Activated naive CD4-positive, alpha-beta T cell treated with anti-CD3 and anti-CD28 coated beads for 36 hours (primary cell): ENCODE measurements at regions not wholly inside any gene's neighbourhood (a gene's known extent, or its start where the extent isn't known, plus 50 kb on each side); places are given as distances from the start of the nearest gene placed in this dataset.

Source experiments
- CTCF ChIA-PET: fragments of 350-600 bp; sonication (Branson Sonifier 250); formaldehyde crosslinking; loops from one replicate; lab custom pipeline; 2021; ENCODE audit warnings: antibody characterized with exemption; lab: Charles Lee
- DNase-seq: peaks from one replicate; pipeline ENCODE4 v3.0.0-alpha.2; 2020
- H3K27ac Mint-ChIP-seq: one replicate; pipeline ENCODE4 v1.8.0; 2021; ENCODE audit warnings: mild to moderate bottlenecking, mixed read lengths
- H3K27me3 Mint-ChIP-seq: one replicate; pipeline ENCODE4 v1.8.0; 2021; ENCODE audit warnings: low read depth, mixed read lengths
- H3K36me3 Mint-ChIP-seq: one replicate; pipeline ENCODE4 v1.8.0; 2021; ENCODE audit warnings: low read depth, mixed read lengths
- H3K4me1 Mint-ChIP-seq: one replicate; pipeline ENCODE4 v1.8.0; 2021; ENCODE audit warnings: low read depth, mixed read lengths
- H3K4me3 Mint-ChIP-seq: one replicate; pipeline ENCODE4 v1.8.0; 2021; ENCODE audit warnings: mild to moderate bottlenecking, moderate library complexity, mixed read lengths
- H3K9me3 Mint-ChIP-seq: one replicate; pipeline ENCODE4 v1.8.0; 2021; ENCODE audit warnings: mixed read lengths
- intact Hi-C: fragments of 100-400 bp; cut with micrococcal nuclease; formaldehyde crosslinking; loops from one replicate; pipeline ENCODE4 v1.15.1; 2023

- Mint-ChIP-seq H3K4me1 (peaks cover 3% of the 10 kb centered on the region), H3K9me3 (no peaks in the 10 kb centered on the region), H3K36me3 (no peaks in the 10 kb centered on the region), H3K27me3 (no peaks in the 10 kb centered on the region), H3K27ac (no peak overlapping the region), H3K4me3 (no peak overlapping the region)
- DNase-seq: no peak
- intact Hi-C loops: loop anchor here (5.0 kb wide), 1 partner anchor 265 kb away; no protein-coding TSS in a partner anchor
- CTCF ChIA-PET: no interaction called here
Measured at GRCh38 chr3:27976933-27977332, 254.8 kb upstream of the EOMES start.

GRCh38 chr3:27978440-27978839, 256.3 kb upstream of the EOMES start:
- Mint-ChIP-seq H3K36me3 (no peaks in the 10 kb centered on the region), H3K4me1 (peaks cover 3% of the 10 kb centered on the region), H3K27me3 (no peaks in the 10 kb centered on the region), H3K4me3 (no peak overlapping the region), H3K9me3 (no peaks in the 10 kb centered on the region), H3K27ac (no peak overlapping the region)
- CTCF ChIA-PET: interaction anchor here (1.2 kb wide), 1 partner anchor 14 kb away, joined by 6 read pairs; no protein-coding TSS in a partner anchor
- intact Hi-C loops: loop anchor here (5.0 kb wide), 1 partner anchor 266 kb away; no protein-coding TSS in a partner anchor
- DNase-seq: no peak

GRCh38 chr3:27985369-27986035, 255.9 kb upstream of the CMC1 start:
- Mint-ChIP-seq H3K36me3 (no peaks in the 10 kb centered on the region), H3K27ac (no peak overlapping the region), H3K27me3 (no peaks in the 10 kb centered on the region), H3K9me3 (no peaks in the 10 kb centered on the region), H3K4me3 (no peak overlapping the region), H3K4me1 (no peaks in the 10 kb centered on the region)
- DNase-seq: no peak
- intact Hi-C loops: no loop called here
- CTCF ChIA-PET: no interaction called here

- CTCF ChIA-PET: interaction anchor here (0.5 kb wide), 1 partner anchor 233 kb away, joined by 3 read pairs; no protein-coding TSS in a partner anchor
- no peak overlapping the region for H3K4me3 Mint-ChIP-seq
- intact Hi-C loops: no loop called here
- DNase-seq: no peak
- no peaks in the 10 kb centered on the region for H3K27me3 Mint-ChIP-seq
- no peak overlapping the region for H3K27ac Mint-ChIP-seq
- H3K9me3 Mint-ChIP-seq: no peaks in the 10 kb centered on the region
- H3K4me1 Mint-ChIP-seq: no peaks in the 10 kb centered on the region
- H3K36me3 Mint-ChIP-seq: no peaks in the 10 kb centered on the region
Measured at GRCh38 chr3:27986234-27986879, 255.1 kb upstream of the CMC1 start.

GRCh38 chr3:27990324-27990723, 251.1 kb upstream of the CMC1 start:
- Mint-ChIP-seq H3K27me3 (no peaks in the 10 kb centered on the region), H3K36me3 (no peaks in the 10 kb centered on the region), H3K4me1 (no peaks in the 10 kb centered on the region), H3K27ac (no peak overlapping the region), H3K9me3 (no peaks in the 10 kb centered on the region), H3K4me3 (no peak overlapping the region)
- intact Hi-C loops: no loop called here
- no peak for DNase-seq
- CTCF ChIA-PET: no interaction called here

- no peaks in the 10 kb centered on the region for H3K4me1 Mint-ChIP-seq
- intact Hi-C loops: no loop called here
- H3K9me3 Mint-ChIP-seq: no peaks in the 10 kb centered on the region
- no peak overlapping the region for H3K4me3 Mint-ChIP-seq
- no peak overlapping the region for H3K27ac Mint-ChIP-seq
- CTCF ChIA-PET: no interaction called here
- H3K36me3 Mint-ChIP-seq: no peaks in the 10 kb centered on the region
- no peak for DNase-seq
- H3K27me3 Mint-ChIP-seq: no peaks in the 10 kb centered on the region
Measured at GRCh38 chr3:27990837-27991236, 250.6 kb upstream of the CMC1 start.

- H3K4me1 Mint-ChIP-seq: no peaks in the 10 kb centered on the region
- no peak for DNase-seq
- no peak overlapping the region for H3K27ac Mint-ChIP-seq
- CTCF ChIA-PET: interaction anchor here (1.4 kb wide), 1 partner anchor 28 kb away, joined by 3 read pairs; no protein-coding TSS in a partner anchor
- intact Hi-C loops: no loop called here
- H3K27me3 Mint-ChIP-seq: no peaks in the 10 kb centered on the region
- no peak overlapping the region for H3K4me3 Mint-ChIP-seq
- H3K36me3 Mint-ChIP-seq: no peaks in the 10 kb centered on the region
- no peaks in the 10 kb centered on the region for H3K9me3 Mint-ChIP-seq
Measured at GRCh38 chr3:27993051-27993450, 248.4 kb upstream of the CMC1 start.

- H3K27me3 Mint-ChIP-seq: no peaks in the 10 kb centered on the region
- H3K9me3 Mint-ChIP-seq: peaks cover 6% of the 10 kb centered on the region
- intact Hi-C loops: no loop called here
- H3K4me3 Mint-ChIP-seq: no peak overlapping the region
- CTCF ChIA-PET: no interaction called here
- H3K36me3 Mint-ChIP-seq: peaks cover 6% of the 10 kb centered on the region
- H3K27ac Mint-ChIP-seq: no peak overlapping the region
- H3K4me1 Mint-ChIP-seq: no peaks in the 10 kb centered on the region
- no peak for DNase-seq
Measured at GRCh38 chr3:28000608-28001007, 240.8 kb upstream of the CMC1 start.

GRCh38 chr3:28008235-28008634, 233.2 kb upstream of the CMC1 start:
- no peaks in the 10 kb centered on the region for H3K4me1 Mint-ChIP-seq
- H3K27ac Mint-ChIP-seq: no peak overlapping the region
- H3K36me3 Mint-ChIP-seq: peaks cover under 1% of the 10 kb centered on the region
- peaks cover 2% of the 10 kb centered on the region for H3K9me3 Mint-ChIP-seq
- intact Hi-C loops: no loop called here
- DNase-seq: no peak
- H3K27me3 Mint-ChIP-seq: no peaks in the 10 kb centered on the region
- CTCF ChIA-PET: interaction anchor here (0.6 kb wide), 1 partner anchor 320 kb away, joined by 3 read pairs; no protein-coding TSS in a partner anchor
- no peak overlapping the region for H3K4me3 Mint-ChIP-seq

GRCh38 chr3:28012830-28013229, 228.6 kb upstream of the CMC1 start:
- Mint-ChIP-seq H3K4me1 (no peaks in the 10 kb centered on the region), H3K36me3 (no peaks in the 10 kb centered on the region), H3K9me3 (no peaks in the 10 kb centered on the region), H3K27ac (no peak overlapping the region), H3K27me3 (no peaks in the 10 kb centered on the region), H3K4me3 (no peak overlapping the region)
- CTCF ChIA-PET: no interaction called here
- intact Hi-C loops: no loop called here
- DNase-seq: no peak

GRCh38 chr3:28013864-28014473, 227.4 kb upstream of the CMC1 start:
- intact Hi-C loops: no loop called here
- no peaks in the 10 kb centered on the region for H3K4me1 Mint-ChIP-seq
- DNase-seq: no peak
- no peaks in the 10 kb centered on the region for H3K27me3 Mint-ChIP-seq
- H3K9me3 Mint-ChIP-seq: no peaks in the 10 kb centered on the region
- no peak overlapping the region for H3K4me3 Mint-ChIP-seq
- CTCF ChIA-PET: no interaction called here
- H3K36me3 Mint-ChIP-seq: no peaks in the 10 kb centered on the region
- no peak overlapping the region for H3K27ac Mint-ChIP-seq

- Mint-ChIP-seq H3K4me1 (peaks cover 4% of the 10 kb centered on the region), H3K4me3 (no peak overlapping the region), H3K36me3 (peaks cover 5% of the 10 kb centered on the region), H3K27me3 (no peaks in the 10 kb centered on the region), H3K9me3 (peaks cover 9% of the 10 kb centered on the region), H3K27ac (no peak overlapping the region)
- intact Hi-C loops: loop anchor here (1.0 to 5.0 kb wide), 2 partner anchors 32 to 268 kb away; no protein-coding TSS in a partner anchor
- no peak for DNase-seq
- CTCF ChIA-PET: no interaction called here
Measured at GRCh38 chr3:28018925-28019718, 222.3 kb upstream of the CMC1 start.
